ENCODE measurements at regions not wholly inside any gene's neighbourhood (a gene's known extent, or its start where the extent isn't known, plus 50 kb on each side); places are given as distances from the start of the nearest gene placed in this dataset.

DNA sequence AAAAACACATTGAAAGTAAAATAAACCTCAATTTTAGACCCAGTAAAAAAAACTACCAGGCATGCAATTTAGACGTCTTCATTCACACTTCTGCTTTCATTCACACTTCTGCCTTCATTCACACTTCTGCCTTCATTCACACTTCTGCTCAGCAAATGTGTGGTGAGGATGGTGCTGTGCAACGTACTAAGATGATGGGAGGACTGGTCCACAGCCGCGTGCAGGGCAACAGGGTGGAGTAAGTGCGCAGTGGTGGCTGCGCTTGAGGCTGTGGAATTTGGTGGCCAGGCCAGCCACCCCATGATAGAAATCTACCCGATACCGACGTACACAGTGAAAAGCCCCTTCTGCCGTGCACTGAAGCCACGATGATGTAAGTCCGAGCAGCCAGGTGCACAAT, 114.3 kb upstream of the CD93 start:
- Histone ChIP-seq H3K79me1 (ENCODE audit: low read depth in 1 of 2, low read length in 2 of 2) (no peaks in the 10 kb centered on the region), H3K23ac (ENCODE audit: low read depth, low read length) (no peak overlapping the region), H3K14ac (replicated peaks; ENCODE audit: low read depth, low read length) (no peak overlapping the region), H3K4me1 (ENCODE audit: control insufficient read depth, insufficient read depth, low read length) (no peaks in the 10 kb centered on the region), H3K4ac (ENCODE audit: low read depth, low read length) (no peak overlapping the region), H2AFZ (replicated peaks; ENCODE audit: low read length, poor library complexity) (no peak overlapping the region), H2AK9ac (replicated peaks; ENCODE audit: low read depth, low read length, poor library complexity) (no peak overlapping the region), H4K8ac (ENCODE audit: low read depth in 2 of 2, low read length in 2 of 2) (no peak overlapping the region), H2BK15ac (ENCODE audit: low read depth, low read length) (no peak overlapping the region), H2BK120ac (ENCODE audit: low read depth, low read length) (no peak overlapping the region), H3K9ac (ENCODE audit: low read depth, low read length) (no peak overlapping the region), H4K20me1 (ENCODE audit: insufficient read depth, low read length) (no peaks in the 10 kb centered on the region), H3K18ac (ENCODE audit: low read depth, low read length) (no peak overlapping the region), H4K5ac (ENCODE audit: low read depth, low read length) (no peak overlapping the region), H4K91ac (ENCODE audit: insufficient read depth, low read depth, low read length) (no peak overlapping the region), H3K36me3 (ENCODE audit: control insufficient read depth, insufficient read depth, low read length) (no peaks in the 10 kb centered on the region), H3K4me2 (ENCODE audit: low read depth, low read length) (no peak overlapping the region), H3K27ac (ENCODE audit: insufficient read depth, low read length) (no peak overlapping the region), H2BK5ac (ENCODE audit: low read depth, low read length, poor library complexity, severe bottlenecking) (no peak overlapping the region), H3K56ac (ENCODE audit: extremely low read depth, insufficient read depth, low read length) (no peak overlapping the region), H2BK20ac (ENCODE audit: low read depth, low read length) (no peak overlapping the region), H2AK5ac (ENCODE audit: low read depth, low read length) (no peak overlapping the region), H3K9me1 (ENCODE audit: insufficient read depth, low read length) (no peaks in the 10 kb centered on the region), H3K27me3 (ENCODE audit: control insufficient read depth, insufficient read depth, low read length) (peaks cover 46% of the 10 kb centered on the region), H3K4me3 (ENCODE audit: insufficient read depth, low read depth, low read length) (no peak overlapping the region), H3K9me3 (ENCODE audit: control insufficient read depth, insufficient read depth, low read length) (no peaks in the 10 kb centered on the region)
- WGBS, 2 experiments (ENCODE audit: extremely low coverage in 2 of 2, insufficient read length in 1 of 2), result 83% methylated on average over 4 of the region's 12 CpGs; no CpG with 5 or more reads in 1 of the 2 experiments
- POLR2A ChIA-PET (ENCODE audit: unreplicated experiment), result no interaction called here
- CTCF ChIA-PET, result interaction anchor here (0.7 kb wide), 1 partner anchor 15 kb away, joined by 3 read pairs; no protein-coding TSS in a partner anchor
- ATAC-seq (ENCODE audit: low read depth) (no peak), DNase-seq (no peak)
- intact Hi-C loops (cut with micrococcal nuclease) (no loop called here), in situ Hi-C loops (cut with MboI; ENCODE audit: low sequenced_read_pairs) (no loop called here), dilution Hi-C loops (cut with HindIII; ENCODE audit: low sequenced_read_pairs, unreplicated experiment) (no loop called here)
- no TSS peak for BruUV-seq (replicated peaks)
- TF ChIP-seq POLR2A (IDR thresholded peaks at IDR 0.05; ENCODE audit: low read depth, low read length) (no peak), BHLHE40 (IDR thresholded peaks at IDR 0.05; ENCODE audit: low read depth, low read length) (no peak), RFX5 (IDR thresholded peaks at IDR 0.05; ENCODE audit: low read depth, low read length) (no peak), SMC3 (IDR thresholded peaks at IDR 0.05; ENCODE audit: low read depth, low read length) (no peak), NFE2L2 (IDR thresholded peaks at IDR 0.05; ENCODE audit: low read depth, low read length) (no peak), FOS (IDR thresholded peaks at IDR 0.05; ENCODE audit: low read depth, low read length) (no peak), MXI1 (IDR thresholded peaks at IDR 0.05; ENCODE audit: borderline replicate concordance, low read depth, low read length) (no peak), CHD1 (IDR thresholded peaks at IDR 0.05; ENCODE audit: low read depth, low read length) (no peak), CEBPB (IDR thresholded peaks at IDR 0.05; ENCODE audit: low read depth, low read length) (no peak), MAZ (IDR thresholded peaks at IDR 0.05; ENCODE audit: borderline replicate concordance, low read depth, low read length) (no peak), RCOR1 (IDR thresholded peaks at IDR 0.05; ENCODE audit: insufficient replicate concordance, low read length) (no peak), RAD21 (IDR thresholded peaks at IDR 0.05; ENCODE audit: low read length) (no peak)
- TF ChIP-seq, protein P1, sequence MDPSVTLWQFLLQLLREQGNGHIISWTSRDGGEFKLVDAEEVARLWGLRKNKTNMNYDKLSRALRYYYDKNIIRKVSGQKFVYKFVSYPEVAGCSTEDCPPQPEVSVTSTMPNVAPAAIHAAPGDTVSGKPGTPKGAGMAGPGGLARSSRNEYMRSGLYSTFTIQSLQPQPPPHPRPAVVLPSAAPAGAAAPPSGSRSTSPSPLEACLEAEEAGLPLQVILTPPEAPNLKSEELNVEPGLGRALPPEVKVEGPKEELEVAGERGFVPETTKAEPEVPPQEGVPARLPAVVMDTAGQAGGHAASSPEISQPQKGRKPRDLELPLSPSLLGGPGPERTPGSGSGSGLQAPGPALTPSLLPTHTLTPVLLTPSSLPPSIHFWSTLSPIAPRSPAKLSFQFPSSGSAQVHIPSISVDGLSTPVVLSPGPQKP (IDR thresholded peaks at IDR 0.05; ENCODE audit: borderline replicate concordance, low read depth, low read length), result no peak
